Suprapubic skin (tissue), 3 donors: ENCODE measurements at regions not wholly inside any gene's neighbourhood (a gene's known extent, or its start where the extent isn't known, plus 50 kb on each side); places are given as distances from the start of the nearest gene placed in this dataset.

Experiments used
- POLR2AphosphoS5 ChIP-seq, 3 donors: sonication (generic); formaldehyde crosslinking; IDR thresholded peaks; one replicate each; pipeline ENCODE4 v1.6.1; 2017; ENCODE audit warnings: antibody characterized with exemption in 3 of 3
- TF ChIP-seq, protein P1 (sequence below), 2 donors: fragments of 200-600 bp in 1 of 2; fragments of 450-650 bp in 1 of 2; sonication (generic) in 1 of 2; IDR thresholded peaks; one replicate each; pipeline ENCODE4 v1.5.1; 2016 to 2019; ENCODE audit warnings: antibody characterized with exemption in 2 of 2, mild to moderate bottlenecking in 1 of 2, moderate library complexity in 1 of 2

- TF ChIP-seq, protein P1, sequence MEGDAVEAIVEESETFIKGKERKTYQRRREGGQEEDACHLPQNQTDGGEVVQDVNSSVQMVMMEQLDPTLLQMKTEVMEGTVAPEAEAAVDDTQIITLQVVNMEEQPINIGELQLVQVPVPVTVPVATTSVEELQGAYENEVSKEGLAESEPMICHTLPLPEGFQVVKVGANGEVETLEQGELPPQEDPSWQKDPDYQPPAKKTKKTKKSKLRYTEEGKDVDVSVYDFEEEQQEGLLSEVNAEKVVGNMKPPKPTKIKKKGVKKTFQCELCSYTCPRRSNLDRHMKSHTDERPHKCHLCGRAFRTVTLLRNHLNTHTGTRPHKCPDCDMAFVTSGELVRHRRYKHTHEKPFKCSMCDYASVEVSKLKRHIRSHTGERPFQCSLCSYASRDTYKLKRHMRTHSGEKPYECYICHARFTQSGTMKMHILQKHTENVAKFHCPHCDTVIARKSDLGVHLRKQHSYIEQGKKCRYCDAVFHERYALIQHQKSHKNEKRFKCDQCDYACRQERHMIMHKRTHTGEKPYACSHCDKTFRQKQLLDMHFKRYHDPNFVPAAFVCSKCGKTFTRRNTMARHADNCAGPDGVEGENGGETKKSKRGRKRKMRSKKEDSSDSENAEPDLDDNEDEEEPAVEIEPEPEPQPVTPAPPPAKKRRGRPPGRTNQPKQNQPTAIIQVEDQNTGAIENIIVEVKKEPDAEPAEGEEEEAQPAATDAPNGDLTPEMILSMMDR (IDR thresholded peaks at IDR 0.05) = no peak
- no peak for TF ChIP-seq POLR2AphosphoS5 (IDR thresholded peaks at IDR 0.05)
Observed at GRCh38 chr1:57886376-57886775, 462.5 kb upstream of the DAB1 start.
